Hepatocyte (in vitro differentiated cells): ENCODE measurements at regions not wholly inside any gene's neighbourhood (a gene's known extent, or its start where the extent isn't known, plus 50 kb on each side); places are given as distances from the start of the nearest gene placed in this dataset.

Experiments
- EZH2 ChIP-seq: fragments of 200-600 bp; sonication (generic); IDR thresholded peaks from 2 replicates; pipeline ENCODE4 v1.6.1; 2016; ENCODE audit warnings: antibody characterized with exemption, mild to moderate bottlenecking, borderline replicate concordance
- TF ChIP-seq, protein P1 (sequence below): fragments of 200-600 bp; sonication (generic); IDR thresholded peaks from 2 replicates; pipeline ENCODE4 v1.5.1; 2016; ENCODE audit warnings: antibody characterized with exemption, mild to moderate bottlenecking; ENCODE audit not compliant: poor library complexity

DNA sequence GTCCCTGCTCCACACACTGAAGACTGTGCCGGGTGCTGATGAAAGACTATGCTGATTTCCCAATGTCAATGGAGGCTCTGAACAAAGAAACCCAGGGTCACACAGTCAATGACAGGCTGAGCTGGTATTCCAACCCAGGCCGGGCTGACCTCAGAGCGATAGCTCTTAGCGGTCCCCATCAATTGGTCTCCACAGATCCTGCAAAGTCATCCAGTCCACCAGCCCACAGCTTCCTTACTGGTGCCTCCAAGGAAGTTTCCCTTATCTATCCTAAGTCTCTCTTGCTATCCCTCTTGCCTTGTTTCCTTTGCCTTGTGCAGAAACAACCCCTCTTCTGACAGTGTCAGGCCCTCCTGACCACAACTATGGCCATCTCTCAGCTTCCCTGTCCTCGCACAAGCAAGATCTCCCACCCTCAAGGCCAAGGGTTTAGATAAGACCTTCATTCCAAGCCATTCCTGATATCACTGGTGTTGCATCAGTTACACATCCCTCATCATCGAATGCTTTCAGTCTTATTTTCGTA lies 52.7 kb upstream of the KSR1 start:
- no peak for TF ChIP-seq EZH2
- TF ChIP-seq, protein P1, sequence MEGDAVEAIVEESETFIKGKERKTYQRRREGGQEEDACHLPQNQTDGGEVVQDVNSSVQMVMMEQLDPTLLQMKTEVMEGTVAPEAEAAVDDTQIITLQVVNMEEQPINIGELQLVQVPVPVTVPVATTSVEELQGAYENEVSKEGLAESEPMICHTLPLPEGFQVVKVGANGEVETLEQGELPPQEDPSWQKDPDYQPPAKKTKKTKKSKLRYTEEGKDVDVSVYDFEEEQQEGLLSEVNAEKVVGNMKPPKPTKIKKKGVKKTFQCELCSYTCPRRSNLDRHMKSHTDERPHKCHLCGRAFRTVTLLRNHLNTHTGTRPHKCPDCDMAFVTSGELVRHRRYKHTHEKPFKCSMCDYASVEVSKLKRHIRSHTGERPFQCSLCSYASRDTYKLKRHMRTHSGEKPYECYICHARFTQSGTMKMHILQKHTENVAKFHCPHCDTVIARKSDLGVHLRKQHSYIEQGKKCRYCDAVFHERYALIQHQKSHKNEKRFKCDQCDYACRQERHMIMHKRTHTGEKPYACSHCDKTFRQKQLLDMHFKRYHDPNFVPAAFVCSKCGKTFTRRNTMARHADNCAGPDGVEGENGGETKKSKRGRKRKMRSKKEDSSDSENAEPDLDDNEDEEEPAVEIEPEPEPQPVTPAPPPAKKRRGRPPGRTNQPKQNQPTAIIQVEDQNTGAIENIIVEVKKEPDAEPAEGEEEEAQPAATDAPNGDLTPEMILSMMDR: no peak
